CD14-positive monocyte (primary cell): ENCODE measurements at regions not wholly inside any gene's neighbourhood (a gene's known extent, or its start where the extent isn't known, plus 50 kb on each side); places are given as distances from the start of the nearest gene placed in this dataset.

Source experiments
- DNase-seq, 3 donors: peaks; one replicate each; pipeline ENCODE4 v3.0.0-alpha.2; 2011 to 2022
- H2AFZ ChIP-seq: 2 replicates; pipeline ENCODE4 v1.6.0; 2012; ENCODE audit warnings: mild to moderate bottlenecking, low read depth, low read length, inconsistent platforms; ENCODE audit not compliant: insufficient read depth, poor library complexity, severe bottlenecking
- H3K27ac ChIP-seq, 2 donors: 1 replicate in 1 of 2; 2 replicates in 1 of 2; pipeline ENCODE4 v1.5.1; 2012 to 2013; ENCODE audit warnings: low read length in 2 of 2, control low read depth in 1 of 2, inconsistent platforms in 1 of 2, low read depth in 1 of 2, mild to moderate bottlenecking in 1 of 2
- H3K27me3 ChIP-seq, 2 donors: one replicate each; pipeline versions ENCODE4 v1.6.0 to v1.6.1; 2011 to 2013; ENCODE audit warnings: low read length in 2 of 2; ENCODE audit not compliant: control insufficient read depth in 2 of 2, insufficient read depth in 2 of 2
- H3K36me3 ChIP-seq, 2 donors: replicated peaks in 1 of 2; 1 replicate in 1 of 2; 2 replicates in 1 of 2; pipeline versions ENCODE4 v1.5.1 to v1.6.1; 2012 to 2013; ENCODE audit warnings: low read length in 2 of 2, control low read depth in 1 of 2, inconsistent platforms in 1 of 2, mild to moderate bottlenecking in 1 of 2; ENCODE audit not compliant: insufficient read depth in 2 of 2, control insufficient read depth in 1 of 2
- H3K4me1 ChIP-seq, 2 donors: 1 replicate in 1 of 2; 2 replicates in 1 of 2; pipeline versions ENCODE4 v1.5.1 to v1.6.1; 2012 to 2013; ENCODE audit warnings: low read length in 2 of 2, control low read depth in 1 of 2, inconsistent platforms in 1 of 2, mild to moderate bottlenecking in 1 of 2, moderate library complexity in 1 of 2; ENCODE audit not compliant: insufficient read depth in 2 of 2, control insufficient read depth in 1 of 2
- H3K4me2 ChIP-seq: replicated peaks from 2 replicates; pipeline ENCODE3; 2012; ENCODE audit warnings: low read length, moderate library complexity, mild to moderate bottlenecking; ENCODE audit not compliant: poor library complexity, severe bottlenecking; ENCODE audit errors: extremely low read depth
- H3K4me3 ChIP-seq, 3 experiments: fragments of 200-600 bp in 1 of 3; sonication (generic) in 1 of 3; replicated peaks in 1 of 3; 1 replicate in 2 of 3; 2 replicates in 1 of 3; pipeline ENCODE4 v1.5.1; 2011 to 2013; ENCODE audit warnings: low read length in 3 of 3, mild to moderate bottlenecking in 3 of 3, control low read depth in 2 of 3, low read depth in 2 of 3, inconsistent platforms in 1 of 3, moderate library complexity in 1 of 3
- H3K79me2 ChIP-seq: 2 replicates; pipeline ENCODE4 v1.6.0; 2012; ENCODE audit warnings: mild to moderate bottlenecking, control low read depth, inconsistent platforms, low read length, moderate library complexity; ENCODE audit not compliant: insufficient read depth
- H3K9ac ChIP-seq: 2 replicates; pipeline ENCODE4 v1.6.0; 2017; ENCODE audit warnings: low read length, mild to moderate bottlenecking; ENCODE audit not compliant: insufficient read depth, poor library complexity, severe bottlenecking
- H3K9me3 ChIP-seq, 2 donors: replicated peaks in 1 of 2; 1 replicate in 1 of 2; 2 replicates in 1 of 2; pipeline versions ENCODE4 v1.5.1 to v1.6.1; 2012 to 2013; ENCODE audit warnings: low read length in 2 of 2, control low read depth in 1 of 2; ENCODE audit not compliant: control insufficient read depth in 1 of 2, insufficient read depth in 1 of 2
- H4K20me1 ChIP-seq: 2 replicates; pipeline ENCODE4 v1.6.0; 2012; ENCODE audit warnings: mild to moderate bottlenecking, low read length, control low read depth, moderate library complexity; ENCODE audit not compliant: insufficient read depth
- H3K27ac Mint-ChIP-seq, 7 donors: one replicate each; pipeline ENCODE4 v1.8.0; 2020; ENCODE audit warnings: mild to moderate bottlenecking in 7 of 7, mixed read lengths in 7 of 7, moderate library complexity in 6 of 7, inconsistent platforms in 2 of 7
- H3K27me3 Mint-ChIP-seq, 3 donors: one replicate each; pipeline ENCODE4 v1.8.0; 2021 to 2022; ENCODE audit warnings: low read depth in 3 of 3, mild to moderate bottlenecking in 3 of 3, mixed read lengths in 3 of 3, moderate library complexity in 3 of 3, inconsistent platforms in 1 of 3
- H3K36me3 Mint-ChIP-seq, 2 donors: one replicate each; pipeline ENCODE4 v1.8.0; 2020; ENCODE audit warnings: mixed read lengths in 2 of 2, inconsistent platforms in 1 of 2, mild to moderate bottlenecking in 1 of 2
- H3K4me1 Mint-ChIP-seq: one replicate; pipeline ENCODE4 v1.8.0; 2020; ENCODE audit warnings: mild to moderate bottlenecking, mixed read lengths
- H3K4me3 Mint-ChIP-seq, 2 donors: one replicate each; pipeline ENCODE4 v1.8.0; 2020; ENCODE audit warnings: mild to moderate bottlenecking in 2 of 2, mixed read lengths in 2 of 2, moderate library complexity in 1 of 2
- H3K9me3 Mint-ChIP-seq, 7 donors: one replicate each; pipeline ENCODE4 v1.8.0; 2020 to 2022; ENCODE audit warnings: mixed read lengths in 7 of 7, mild to moderate bottlenecking in 6 of 7, moderate library complexity in 6 of 7, inconsistent platforms in 2 of 7
- WGBS: methylation state at CpG from one replicate; pipeline ENCODE4 v1.1.5; 2013; ENCODE audit warnings: missing lambda C conversion rate; ENCODE audit not compliant: insufficient coverage; 5-methylcytosine and 5-hydroxymethylcytosine counted together
- intact Hi-C, 2 donors: fragments of 100-400 bp; cut with micrococcal nuclease; formaldehyde crosslinking; loops; one replicate each; pipeline versions ENCODE4 v1.15.0 to v1.15.1; 2023
- TF ChIP-seq, protein P1 (sequence below): fragments of 200-600 bp; IDR thresholded peaks from one replicate; pipeline ENCODE4 v1.8.0; 2022; ENCODE audit warnings: antibody characterized with exemption, mild to moderate bottlenecking

DNA sequence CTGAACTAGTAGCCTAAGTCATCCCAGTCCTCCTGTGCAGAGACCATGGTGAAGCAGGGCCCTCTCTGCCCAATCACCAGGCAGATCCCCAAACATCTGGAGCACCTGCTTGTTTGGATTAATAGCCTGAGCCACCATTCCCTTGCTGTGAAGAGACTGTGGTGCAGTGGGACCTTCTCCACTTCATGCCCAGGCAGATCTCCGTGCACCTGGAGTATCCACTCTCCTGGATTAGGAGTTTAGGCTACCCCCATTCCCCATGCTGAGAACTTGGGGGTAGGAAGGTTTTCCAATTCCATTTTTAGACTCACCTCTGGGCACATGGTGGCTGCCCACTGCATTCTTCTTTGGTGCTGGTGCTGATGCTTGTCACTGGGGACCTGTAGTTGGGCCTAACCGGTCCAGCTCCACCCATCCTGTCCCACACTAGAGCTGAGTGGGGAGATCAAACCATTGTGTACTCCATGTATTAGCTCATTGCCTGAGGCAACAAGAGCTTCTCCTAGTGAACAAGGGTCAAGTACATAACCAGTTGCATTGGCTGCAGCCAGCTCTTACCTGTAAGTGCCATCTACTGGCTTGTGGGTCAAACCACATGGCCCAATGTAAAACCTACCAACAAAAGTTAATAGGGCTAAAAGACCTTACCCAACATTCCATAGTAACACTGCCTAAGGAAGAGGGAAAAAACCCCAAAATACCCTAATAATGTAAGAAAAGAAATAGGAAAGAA lies 382.5 kb upstream of the CBLB start:
- Histone ChIP-seq H3K79me2 (no peaks in the 10 kb centered on the region), H3K4me2 (no peak overlapping the region), H4K20me1 (no peaks in the 10 kb centered on the region), H3K27ac (no peak overlapping the region), H3K4me3 (no peak overlapping the region), H3K9me3 (peaks cover 8 to 11% of the 10 kb centered on the region in 2 donors), H2AFZ (no peak overlapping the region), H3K36me3 (no peaks in the 10 kb centered on the region), H3K4me1 (no peaks in the 10 kb centered on the region), H3K9ac (no peak overlapping the region), H3K27me3 (no peaks in the 10 kb centered on the region)
- TF ChIP-seq, protein P1, sequence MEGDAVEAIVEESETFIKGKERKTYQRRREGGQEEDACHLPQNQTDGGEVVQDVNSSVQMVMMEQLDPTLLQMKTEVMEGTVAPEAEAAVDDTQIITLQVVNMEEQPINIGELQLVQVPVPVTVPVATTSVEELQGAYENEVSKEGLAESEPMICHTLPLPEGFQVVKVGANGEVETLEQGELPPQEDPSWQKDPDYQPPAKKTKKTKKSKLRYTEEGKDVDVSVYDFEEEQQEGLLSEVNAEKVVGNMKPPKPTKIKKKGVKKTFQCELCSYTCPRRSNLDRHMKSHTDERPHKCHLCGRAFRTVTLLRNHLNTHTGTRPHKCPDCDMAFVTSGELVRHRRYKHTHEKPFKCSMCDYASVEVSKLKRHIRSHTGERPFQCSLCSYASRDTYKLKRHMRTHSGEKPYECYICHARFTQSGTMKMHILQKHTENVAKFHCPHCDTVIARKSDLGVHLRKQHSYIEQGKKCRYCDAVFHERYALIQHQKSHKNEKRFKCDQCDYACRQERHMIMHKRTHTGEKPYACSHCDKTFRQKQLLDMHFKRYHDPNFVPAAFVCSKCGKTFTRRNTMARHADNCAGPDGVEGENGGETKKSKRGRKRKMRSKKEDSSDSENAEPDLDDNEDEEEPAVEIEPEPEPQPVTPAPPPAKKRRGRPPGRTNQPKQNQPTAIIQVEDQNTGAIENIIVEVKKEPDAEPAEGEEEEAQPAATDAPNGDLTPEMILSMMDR, result no peak
- Mint-ChIP-seq H3K27ac (no peak overlapping the region), H3K27me3 (peaks cover 0 to 2% (median 0%) of the 10 kb centered on the region in 3 donors), H3K36me3 (no peaks in the 10 kb centered on the region), H3K4me3 (no peak overlapping the region), H3K9me3 (peaks cover 5 to 16% (median 11%) of the 10 kb centered on the region in 7 donors), H3K4me1 (no peaks in the 10 kb centered on the region)
- intact Hi-C loops, result no loop called here
- 100% methylated on average over 1 of the region's 2 CpGs for WGBS
- no peak for DNase-seq

DNA sequence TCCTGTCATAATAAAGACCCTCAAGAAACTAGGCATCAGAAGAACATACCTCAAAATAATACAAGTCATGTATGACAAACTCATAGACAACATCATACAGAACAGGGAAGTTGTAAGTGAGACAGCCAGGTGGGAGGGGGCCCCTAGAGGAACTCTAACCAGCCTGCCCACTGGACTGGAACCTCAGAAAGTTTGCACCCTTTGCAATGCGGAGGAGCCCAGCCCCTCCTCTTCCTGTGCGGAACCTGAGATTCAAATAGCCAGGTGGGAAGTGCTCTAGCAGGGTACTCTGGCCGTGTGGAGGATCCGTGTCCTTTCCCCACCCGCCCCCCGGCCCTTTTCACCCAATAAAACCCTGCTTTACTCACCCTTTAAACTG lies 387.0 kb upstream of the CBLB start:
- peaks cover 5 to 13% (median 10%) of the 10 kb centered on the region in 7 donors for H3K9me3 Mint-ChIP-seq
- DNase-seq, result no peak
- Histone ChIP-seq H3K9ac (no peak overlapping the region), H3K9me3 (peaks cover 7 to 9% of the 10 kb centered on the region in 2 donors), H3K4me1 (no peaks in the 10 kb centered on the region), H3K27me3 (no peaks in the 10 kb centered on the region), H3K27ac (no peak overlapping the region), H4K20me1 (no peaks in the 10 kb centered on the region), H2AFZ (no peak overlapping the region), H3K4me3 (no peak overlapping the region), H3K4me2 (no peak overlapping the region), H3K79me2 (no peaks in the 10 kb centered on the region), H3K36me3 (no peaks in the 10 kb centered on the region)
- H3K4me3 Mint-ChIP-seq, result no peak overlapping the region
- H3K27me3 Mint-ChIP-seq, result peaks cover 0 to 1% (median 0%) of the 10 kb centered on the region in 3 donors
- 94% methylated on average over 5 of the region's 6 CpGs for WGBS
- H3K36me3 Mint-ChIP-seq, result no peaks in the 10 kb centered on the region
- no peaks in the 10 kb centered on the region for H3K4me1 Mint-ChIP-seq
- intact Hi-C loops, result no loop called here
- TF ChIP-seq, protein P1, result no peak
- no peak overlapping the region for H3K27ac Mint-ChIP-seq
